Lower leg skin (tissue), 3 donors: ENCODE measurements at regions not wholly inside any gene's neighbourhood (a gene's known extent, or its start where the extent isn't known, plus 50 kb on each side); places are given as distances from the start of the nearest gene placed in this dataset.
"Not testable (repeated sequence)": the region's sequence is repeated elsewhere in the genome, so short reads cannot be mapped to it uniquely, and the experiment has no call there.

Experiments used
- CTCF ChIP-seq, 3 donors: fragments of 450-650 bp; IDR thresholded peaks; one replicate each; pipeline ENCODE4 v1.5.1; 2016; ENCODE audit warnings: antibody characterized with exemption in 3 of 3, mild to moderate bottlenecking in 3 of 3, moderate library complexity in 2 of 3
- POLR2A ChIP-seq, 2 donors: fragments of 450-650 bp; IDR thresholded peaks; one replicate each; pipeline ENCODE4 v1.6.1; 2016 to 2017; ENCODE audit warnings: antibody characterized with exemption in 2 of 2, mild to moderate bottlenecking in 1 of 2, moderate library complexity in 1 of 2

DNA sequence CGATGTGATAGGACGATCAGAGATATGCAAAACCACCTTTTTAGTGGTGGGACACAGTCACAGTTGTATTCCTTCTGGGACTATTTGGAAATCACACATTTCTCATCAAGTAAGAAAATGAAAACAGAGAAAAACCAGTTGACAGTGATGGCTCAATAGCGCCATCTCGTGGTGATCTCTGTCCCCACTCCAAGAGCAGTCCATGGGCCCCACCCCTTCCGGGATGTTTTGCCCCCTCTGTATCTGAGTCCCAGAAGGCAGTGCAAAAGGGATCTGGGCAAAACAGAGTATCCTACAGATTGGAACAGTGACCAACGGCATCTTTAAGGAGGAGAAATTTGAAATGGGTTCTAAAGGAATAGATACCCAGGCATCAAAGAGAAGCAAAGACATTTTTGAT lies 155.5 kb downstream of the NPIPA8 start:
- TF ChIP-seq POLR2A, CTCF (IDR thresholded peaks at IDR 0.05): not testable (repeated sequence)
